Motor neuron (in vitro differentiated cells): ENCODE measurements at regions not wholly inside any gene's neighbourhood (a gene's known extent, or its start where the extent isn't known, plus 50 kb on each side); places are given as distances from the start of the nearest gene placed in this dataset.

Experiments used
- ATAC-seq, 8 experiments: fragments of 200-7000 bp; cut with Tn5 transposase; replicated peaks in 6 of 8; 2 replicates each; pipeline ENCODE4 v1.8.0; 2021; ENCODE audit warnings: mild to moderate bottlenecking in 8 of 8, moderate library complexity in 8 of 8
- H3K27ac ChIP-seq, 2 donors: fragments of 250-450 bp; sonication (Bioruptor Pico); 2 replicates each; pipeline ENCODE4 v1.9.0; 2021; ENCODE audit warnings: antibody characterized with exemption in 2 of 2, mild to moderate bottlenecking in 2 of 2, moderate library complexity in 1 of 2
- H3K4me1 ChIP-seq, 2 donors: fragments of 250-450 bp; sonication (Bioruptor Pico); replicated peaks in 1 of 2; 2 replicates each; pipeline ENCODE4 v1.6.1; 2021; ENCODE audit warnings: antibody characterized with exemption in 2 of 2, mild to moderate bottlenecking in 2 of 2, moderate library complexity in 1 of 2
- H3K4me3 ChIP-seq, 5 donors: fragments of 250-450 bp; sonication (Bioruptor Pico); 2 replicates each; pipeline ENCODE4 v1.9.0; 2021; ENCODE audit warnings: antibody characterized with exemption in 5 of 5, mild to moderate bottlenecking in 5 of 5, moderate library complexity in 4 of 5
- whole genome bisulfite sequencing, 10 experiments: fragments of 450-650 bp; shearing (Covaris generic); methylation state at CpG; one replicate each; pipeline ENCODE4 v1.0.0; 2022; 5-methylcytosine and 5-hydroxymethylcytosine counted together
- in situ Hi-C, 9 experiments: fragments of 400-800 bp; cut with MboI; loops; one replicate each; pipeline ENCODE4 v1.15.0; 2021; ENCODE audit warnings: low sequenced_read_pairs in 9 of 9, low pct_unique_long_range_greater_than_20kb in 2 of 9; ENCODE audit not compliant: unreplicated experiment in 9 of 9

DNA sequence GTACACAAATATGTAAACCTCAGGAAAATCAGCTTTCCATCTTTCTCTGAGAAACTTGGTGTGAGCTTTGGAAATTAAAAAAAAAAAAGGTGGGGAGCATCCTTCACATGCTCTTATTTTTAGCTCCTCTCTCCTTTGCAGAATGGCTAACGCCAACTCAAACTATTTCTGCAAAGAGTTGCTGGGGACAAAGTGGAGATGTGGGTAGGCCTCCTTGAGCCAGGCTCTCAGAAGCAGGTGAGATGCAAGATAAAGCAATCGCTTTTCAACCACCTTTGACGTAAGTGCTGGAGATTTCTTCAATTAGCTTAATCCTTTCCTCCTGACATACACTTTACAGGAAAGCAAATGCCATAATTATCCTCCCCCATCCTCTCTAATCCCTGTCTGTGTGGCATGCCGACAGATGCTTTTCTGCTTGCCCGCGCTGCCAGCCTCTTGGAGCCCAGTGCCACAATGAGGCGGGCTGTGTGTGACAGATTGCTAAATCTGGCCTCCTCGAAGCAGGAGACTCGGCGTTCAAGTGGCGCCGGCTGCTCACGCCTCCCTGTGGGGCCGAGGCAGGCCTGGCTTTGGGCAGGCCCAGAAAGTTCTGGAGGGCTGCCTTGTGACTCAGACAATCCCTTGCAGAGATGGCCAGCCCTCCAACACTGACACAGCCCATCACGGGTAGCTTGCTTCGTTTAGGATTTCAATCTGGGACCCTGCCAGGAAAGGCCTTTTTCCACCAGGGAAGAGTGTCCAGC, 64.9 kb upstream of the SOD3 start:
- ATAC-seq, result peak in 3 of 8 experiments; percentile 35 to 99 (median 97)
- Histone ChIP-seq H3K4me1 (no peaks in the 10 kb centered on the region), H3K4me3 (no peak overlapping the region), H3K27ac (no peak overlapping the region)
- WGBS, 10 experiments, result 0 to 96% (median 78%) methylated on average over 2 to 12 of the region's 16 CpGs; no CpG with 5 or more reads in 1 of the 10 experiments
- in situ Hi-C loops, result no loop called here

DNA sequence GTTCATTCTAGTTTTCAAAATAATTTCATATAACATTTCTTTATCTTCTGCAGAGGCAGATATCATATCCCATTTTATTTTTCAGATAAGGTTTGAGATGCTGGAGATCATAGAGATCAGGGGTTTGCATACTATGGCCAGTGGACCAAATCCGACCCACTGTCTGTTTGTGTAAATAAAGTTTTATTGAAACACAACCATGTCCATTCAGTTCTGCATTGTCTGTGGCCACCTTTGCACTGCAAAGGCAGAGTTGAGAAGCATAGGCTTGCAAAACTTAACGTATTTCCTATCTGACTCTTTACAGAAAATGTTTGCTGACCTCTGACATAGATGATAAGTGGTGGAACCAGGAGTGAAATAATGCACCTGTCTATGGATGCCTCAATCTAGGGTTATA, 63.9 kb upstream of the SOD3 start:
- in situ Hi-C loops, result no loop called here
- no peak for ATAC-seq
- WGBS, 10 experiments, result 40 to 90% (median 68%) methylated on average over 1 to 2 of the region's 2 CpGs
- no peaks in the 10 kb centered on the region for H3K4me1 ChIP-seq
- no peak overlapping the region for H3K27ac ChIP-seq
- H3K4me3 ChIP-seq, result no peak overlapping the region

DNA sequence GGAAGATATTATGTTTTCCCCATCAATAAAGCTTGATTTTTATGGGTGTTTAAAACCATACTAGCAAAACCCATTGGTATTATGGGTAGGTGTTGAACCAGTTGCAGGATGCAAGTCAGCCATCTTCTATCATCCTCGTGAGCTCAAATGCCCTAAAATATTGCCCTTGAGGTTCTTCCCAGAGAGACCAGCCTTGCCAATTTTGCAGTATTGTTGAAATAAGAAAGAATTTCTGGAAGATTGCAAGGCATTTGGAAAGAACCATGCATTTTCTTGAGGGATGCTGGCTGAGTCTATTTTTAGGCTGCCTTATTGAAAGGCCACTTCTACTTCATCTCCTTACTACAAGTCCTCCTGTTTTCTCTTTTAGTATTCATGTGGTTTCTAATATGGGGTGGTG, 60.9 kb upstream of the SOD3 start:
- Histone ChIP-seq H3K27ac (no peak overlapping the region), H3K4me1 (no peaks in the 10 kb centered on the region), H3K4me3 (no peak overlapping the region)
- ATAC-seq, result no peak
- 0 to 100% (median 75%) methylated on average over 1 of the region's 1 CpG; no CpG with 5 or more reads in 5 of the 10 experiments for WGBS, 10 experiments
- in situ Hi-C loops, result no loop called here

DNA sequence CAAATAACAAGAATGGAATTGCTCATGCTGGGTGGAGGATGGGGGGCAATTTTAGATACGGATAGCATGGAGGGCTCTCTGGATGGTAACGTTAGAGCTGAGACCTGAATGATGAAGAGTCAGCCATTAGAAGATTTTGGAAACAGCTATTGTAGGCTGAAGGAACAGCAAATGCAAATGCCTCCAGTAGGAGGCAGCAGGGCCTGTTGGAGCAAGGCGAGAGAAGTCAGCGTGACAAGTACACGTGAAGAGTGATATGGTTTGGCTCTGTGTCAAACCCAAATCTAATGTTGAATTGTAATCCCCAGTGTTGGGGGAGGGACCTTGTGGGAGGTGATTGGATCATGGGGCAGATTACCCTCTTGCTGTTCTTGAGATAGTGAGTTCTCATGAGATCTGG, 59.3 kb upstream of the SOD3 start:
- Histone ChIP-seq H3K4me1 (no peaks in the 10 kb centered on the region), H3K4me3 (no peak overlapping the region), H3K27ac (no peak overlapping the region)
- in situ Hi-C loops, result no loop called here
- WGBS, 10 experiments, result 49 to 100% (median 84%) methylated on average over 1 to 5 of the region's 5 CpGs; no CpG with 5 or more reads in 2 of the 10 experiments
- ATAC-seq, result peak in 1 of 8 experiments; percentile 40

DNA sequence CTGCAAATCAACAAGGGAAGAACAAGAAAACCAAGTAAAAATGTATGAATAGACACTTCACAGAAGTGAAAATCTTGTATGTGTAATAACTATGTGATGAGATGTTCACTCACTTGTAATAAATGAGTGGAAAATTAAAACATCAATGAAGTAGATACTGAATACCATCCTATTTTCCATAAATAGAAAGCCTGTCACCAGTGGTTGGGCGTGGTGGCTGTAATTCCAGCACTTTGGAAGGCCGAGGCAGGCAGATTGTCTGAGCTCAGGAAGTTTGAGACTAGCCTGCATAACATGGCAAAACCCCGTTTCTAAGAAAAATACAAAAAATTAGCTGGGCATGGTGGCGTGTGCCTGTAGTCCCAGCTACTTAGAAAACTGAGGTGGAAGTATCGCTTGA, 53.5 kb upstream of the SOD3 start:
- Histone ChIP-seq H3K4me1 (no peaks in the 10 kb centered on the region), H3K27ac (no peak overlapping the region), H3K4me3 (no peak overlapping the region)
- in situ Hi-C loops, result no loop called here
- 15 to 100% (median 87%) methylated on average over 1 to 5 of the region's 5 CpGs; no CpG with 5 or more reads in 2 of the 10 experiments for WGBS, 10 experiments
- ATAC-seq, result peak in 3 of 8 experiments; percentile 37 to 62 (median 59)

DNA sequence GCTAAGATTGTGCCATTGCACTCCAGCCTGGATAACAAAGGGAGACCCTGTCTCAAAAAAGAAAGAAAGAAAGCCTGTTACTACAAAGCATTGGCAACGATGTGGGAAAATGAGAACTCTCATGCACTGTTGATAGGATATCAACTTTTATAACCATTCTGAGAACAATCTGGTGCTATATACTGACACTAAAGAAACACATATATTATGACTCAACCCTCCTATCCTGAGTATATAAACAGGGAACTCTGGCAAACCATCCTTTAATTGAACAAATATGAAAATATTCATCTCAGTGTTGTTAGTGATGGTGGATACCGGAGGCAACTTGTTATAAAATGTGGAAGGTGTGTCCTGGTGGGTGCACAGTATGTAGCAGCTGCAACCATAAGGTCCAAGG, 53.0 kb upstream of the SOD3 start:
- ATAC-seq, result peak in 1 of 8 experiments; percentile 26
- H3K4me3 ChIP-seq, result no peak overlapping the region
- 33 to 100% (median 70%) methylated on average over 1 to 2 of the region's 2 CpGs; no CpG with 5 or more reads in 4 of the 10 experiments for WGBS, 10 experiments
- no peak overlapping the region for H3K27ac ChIP-seq
- H3K4me1 ChIP-seq, result no peaks in the 10 kb centered on the region
- in situ Hi-C loops, result no loop called here

DNA sequence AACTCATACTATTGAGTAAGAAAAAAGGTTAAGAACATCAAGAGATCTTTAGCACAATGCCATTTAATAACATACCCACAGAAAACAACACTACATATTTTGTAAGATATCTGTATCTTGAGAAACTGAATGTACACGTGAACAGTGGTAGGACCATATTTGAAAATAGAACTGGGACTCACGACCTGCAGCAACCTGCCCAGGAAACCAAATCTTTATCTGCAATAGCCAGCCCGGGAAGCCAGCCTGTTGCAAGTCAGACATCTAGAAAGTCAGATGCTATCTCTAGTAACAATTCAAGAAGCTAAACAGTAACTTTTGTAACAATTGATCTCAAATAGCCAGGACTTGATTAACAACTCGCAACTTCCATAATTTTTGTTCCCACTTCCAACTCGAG, 52.6 kb upstream of the SOD3 start:
- Histone ChIP-seq H3K4me3 (no peak overlapping the region), H3K27ac (no peak overlapping the region), H3K4me1 (no peaks in the 10 kb centered on the region)
- ATAC-seq, result no peak
- WGBS, 10 experiments, result 51 to 93% (median 84%) methylated on average over 2 to 5 of the region's 5 CpGs; no CpG with 5 or more reads in 1 of the 10 experiments
- in situ Hi-C loops, result no loop called here

DNA sequence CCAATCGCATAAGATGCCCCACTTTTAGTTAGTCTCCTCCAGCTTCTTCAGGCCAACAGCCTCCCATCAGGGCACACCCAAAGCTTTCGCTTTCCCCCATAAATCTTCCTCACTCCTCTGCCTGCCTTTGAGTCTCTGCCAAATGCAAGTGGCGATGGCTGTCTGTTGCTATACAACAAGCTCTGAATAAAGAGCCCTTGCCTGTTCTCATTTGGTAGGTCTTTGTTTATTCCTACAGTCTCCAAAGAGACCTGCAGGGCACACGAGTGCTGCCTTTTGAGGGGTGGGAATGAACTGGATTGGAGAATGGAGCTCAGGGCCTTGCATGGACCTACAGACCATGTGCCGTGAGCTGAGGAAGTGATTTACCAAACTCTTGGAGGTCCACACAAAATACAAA, 52.2 kb upstream of the SOD3 start:
- 65 to 100% (median 82%) methylated on average over 1 to 5 of the region's 5 CpGs; no CpG with 5 or more reads in 1 of the 10 experiments for WGBS, 10 experiments
- H3K4me3 ChIP-seq, result no peak overlapping the region
- in situ Hi-C loops, result no loop called here
- H3K4me1 ChIP-seq, result no peaks in the 10 kb centered on the region
- H3K27ac ChIP-seq, result no peak overlapping the region
- ATAC-seq, result peak in 6 of 8 experiments; percentile 39 to 92 (median 70)

DNA sequence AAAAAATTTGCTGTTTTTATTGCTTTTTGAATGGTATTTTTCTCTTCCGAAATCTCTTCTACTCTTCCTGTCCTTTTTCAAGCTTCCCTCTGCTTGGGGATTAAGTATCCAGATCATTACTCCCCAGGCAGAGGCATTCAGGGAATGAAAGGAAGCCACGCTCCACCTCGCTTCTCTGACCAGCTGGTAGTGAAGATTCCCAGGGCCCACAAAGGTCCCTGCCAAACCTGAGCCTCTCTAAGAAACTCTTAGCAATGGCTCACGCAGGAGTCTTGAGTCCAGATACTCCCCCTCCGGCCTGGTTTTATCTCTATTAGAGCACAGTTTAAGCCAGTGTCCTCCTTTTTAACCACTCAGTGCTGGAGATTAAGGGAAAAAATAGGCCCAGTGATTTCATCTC, 51.4 kb upstream of the SOD3 start:
- no peaks in the 10 kb centered on the region for H3K4me1 ChIP-seq
- WGBS, 10 experiments, result 80 to 100% (median 89%) methylated on average over 1 to 4 of the region's 5 CpGs; no CpG with 5 or more reads in 1 of the 10 experiments
- ATAC-seq, result no peak
- in situ Hi-C loops, result no loop called here
- H3K4me3 ChIP-seq, result no peak overlapping the region
- no peak overlapping the region for H3K27ac ChIP-seq

DNA sequence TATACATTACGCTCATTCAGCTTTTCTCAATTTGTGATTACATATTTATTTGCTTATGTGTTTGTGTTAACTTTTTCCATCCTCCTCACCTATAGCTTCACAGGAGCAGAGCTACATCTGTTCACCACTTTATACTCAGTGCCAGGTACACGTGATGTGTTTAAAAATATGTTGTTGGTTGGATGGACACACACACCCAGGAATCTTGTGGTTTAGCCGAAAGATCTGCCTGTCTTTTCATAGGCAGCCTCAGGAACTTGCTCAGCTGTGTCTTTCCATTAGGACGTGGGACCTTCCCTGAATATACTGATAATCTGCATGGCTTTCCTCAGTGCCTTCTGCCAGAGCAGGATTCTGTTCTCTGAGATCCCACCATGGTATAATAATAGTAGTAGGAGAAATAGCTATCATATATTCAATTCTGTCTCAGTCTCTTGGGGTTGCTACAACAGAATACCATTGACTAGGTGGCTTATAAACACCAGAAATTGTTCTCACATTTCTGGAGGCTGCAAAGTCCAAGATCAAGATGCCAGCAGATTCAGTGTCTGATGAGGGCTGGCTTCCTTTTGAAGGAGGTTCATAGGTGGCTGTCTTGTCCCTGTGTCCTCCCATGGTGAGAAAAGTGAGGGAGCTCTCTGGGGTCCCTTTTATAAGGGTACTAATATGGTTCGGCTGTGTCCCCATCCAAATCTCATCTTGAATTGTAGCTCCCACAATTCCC, 50.0 kb upstream of the SOD3 start:
- Histone ChIP-seq H3K4me3 (no peak overlapping the region), H3K27ac (no peak overlapping the region), H3K4me1 (no peaks in the 10 kb centered on the region)
- in situ Hi-C loops, result no loop called here
- 39 to 98% (median 86%) methylated on average over 1 to 4 of the region's 5 CpGs; no CpG with 5 or more reads in 2 of the 10 experiments for WGBS, 10 experiments
- peak in 1 of 8 experiments; percentile 16 for ATAC-seq
